Ishikawa (cell line): ENCODE measurements at regions not wholly inside any gene's neighbourhood (a gene's known extent, or its start where the extent isn't known, plus 50 kb on each side); places are given as distances from the start of the nearest gene placed in this dataset.

Experiments
- CEBPB ChIP-seq: IDR thresholded peaks from 2 replicates; pipeline ENCODE4 v1.6.1; 2012
- CREB1 ChIP-seq: IDR thresholded peaks from 2 replicates; pipeline ENCODE4 v1.6.1; 2012; ENCODE audit warnings: low read depth
- EGR1 ChIP-seq: IDR thresholded peaks from 2 replicates; pipeline ENCODE4 v1.6.1; 2012
- EP300 ChIP-seq: IDR thresholded peaks from 2 replicates; pipeline ENCODE4 v1.6.1; 2012; ENCODE audit warnings: borderline replicate concordance
- FOXM1 ChIP-seq: IDR thresholded peaks from 2 replicates; pipeline ENCODE4 v1.6.1; 2012; ENCODE audit warnings: low read depth, borderline replicate concordance
- MAX ChIP-seq: IDR thresholded peaks from 2 replicates; pipeline ENCODE4 v1.6.1; 2012
- NFIC ChIP-seq: IDR thresholded peaks from 2 replicates; pipeline ENCODE4 v1.6.1; 2012
- RAD21 ChIP-seq: IDR thresholded peaks from 2 replicates; pipeline ENCODE4 v1.6.1; 2012; ENCODE audit warnings: low read depth
- REST ChIP-seq: IDR thresholded peaks from 2 replicates; pipeline ENCODE4 v1.6.1; 2012; ENCODE audit warnings: low read depth, mild to moderate bottlenecking
- TAF1 ChIP-seq: IDR thresholded peaks from 2 replicates; pipeline ENCODE4 v1.6.1; 2012; ENCODE audit warnings: low read depth, mild to moderate bottlenecking
- TCF12 ChIP-seq: IDR thresholded peaks from 2 replicates; pipeline ENCODE4 v1.6.1; 2012; ENCODE audit warnings: low read depth
- TEAD4 ChIP-seq: IDR thresholded peaks from 2 replicates; pipeline ENCODE4 v1.6.1; 2012
- YY1 ChIP-seq: IDR thresholded peaks from 2 replicates; pipeline ENCODE4 v1.6.1; 2012; ENCODE audit warnings: low read depth
- ZBTB7A ChIP-seq: IDR thresholded peaks from 2 replicates; pipeline ENCODE4 v1.6.1; 2012; ENCODE audit warnings: low read depth
- TF ChIP-seq, protein P1 (sequence below): IDR thresholded peaks from 2 replicates; pipeline ENCODE4 v1.6.1; 2012

- TF ChIP-seq, protein P1, sequence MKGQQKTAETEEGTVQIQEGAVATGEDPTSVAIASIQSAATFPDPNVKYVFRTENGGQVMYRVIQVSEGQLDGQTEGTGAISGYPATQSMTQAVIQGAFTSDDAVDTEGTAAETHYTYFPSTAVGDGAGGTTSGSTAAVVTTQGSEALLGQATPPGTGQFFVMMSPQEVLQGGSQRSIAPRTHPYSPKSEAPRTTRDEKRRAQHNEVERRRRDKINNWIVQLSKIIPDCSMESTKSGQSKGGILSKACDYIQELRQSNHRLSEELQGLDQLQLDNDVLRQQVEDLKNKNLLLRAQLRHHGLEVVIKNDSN, result no peak
- TF ChIP-seq TCF12 (no peak), ZBTB7A (no peak), TEAD4 (no peak), TAF1 (no peak), MAX (no peak), EP300 (no peak)
These were observed 229.5 kb downstream of the NKX6-1 start for GRCh38 chr4:84269536-84270044.

DNA sequence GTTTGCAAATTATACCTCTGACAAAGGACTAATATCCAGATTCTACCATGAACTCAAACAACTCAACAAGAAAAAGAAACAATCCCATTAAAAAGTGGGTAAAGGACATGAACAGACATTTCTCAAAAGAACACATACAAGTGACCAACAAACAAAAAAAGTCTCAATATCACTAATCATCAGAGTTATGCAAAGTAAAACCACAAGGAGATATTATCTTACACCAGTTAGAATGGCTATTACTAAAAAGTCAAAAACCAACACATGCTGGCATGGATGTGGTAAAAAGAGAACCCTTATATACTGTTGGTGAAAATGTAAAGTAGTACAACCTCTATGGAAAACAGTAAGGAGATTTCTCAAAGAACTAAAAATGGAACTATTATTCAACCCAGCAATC lies 234.4 kb downstream of the NKX6-1 start:
- no peak for TF ChIP-seq EP300
- no peak for TF ChIP-seq FOXM1
- no peak for TF ChIP-seq ZBTB7A
- no peak for TF ChIP-seq CREB1
- no peak for TF ChIP-seq TAF1
- TF ChIP-seq EGR1, result no peak
- no peak for TF ChIP-seq NFIC
- TF ChIP-seq TCF12, result no peak

GRCh38 chr4:84263415-84263814 lies 235.7 kb downstream of the NKX6-1 start:
- TF ChIP-seq TCF12 (no peak), NFIC (no peak), TEAD4 (no peak), ZBTB7A (no peak), CREB1 (no peak), CEBPB (no peak), FOXM1 (no peak)

GRCh38 chr4:84260495-84260894 lies 238.6 kb downstream of the NKX6-1 start:
- TF ChIP-seq RAD21 (no peak), EGR1 (no peak), TCF12 (no peak), NFIC (no peak), TAF1 (no peak), TEAD4 (no peak), FOXM1 (no peak), CEBPB (no peak), YY1 (no peak), MAX (no peak), ZBTB7A (no peak), EP300 (no peak), CREB1 (no peak), REST (no peak)
- TF ChIP-seq, protein P1, result no peak

- TF ChIP-seq EP300, result no peak
- TF ChIP-seq RAD21, result peak; percentile 85
- no peak for TF ChIP-seq TCF12
- TF ChIP-seq MAX, result no peak
- no peak for TF ChIP-seq FOXM1
- no peak for TF ChIP-seq YY1
- TF ChIP-seq, protein P1, result no peak
These were observed 239.9 kb downstream of the NKX6-1 start for GRCh38 chr4:84258905-84259830.

- no peak for TF ChIP-seq CREB1
These were observed 244.6 kb downstream of the NKX6-1 start for GRCh38 chr4:84254537-84254936.

DNA sequence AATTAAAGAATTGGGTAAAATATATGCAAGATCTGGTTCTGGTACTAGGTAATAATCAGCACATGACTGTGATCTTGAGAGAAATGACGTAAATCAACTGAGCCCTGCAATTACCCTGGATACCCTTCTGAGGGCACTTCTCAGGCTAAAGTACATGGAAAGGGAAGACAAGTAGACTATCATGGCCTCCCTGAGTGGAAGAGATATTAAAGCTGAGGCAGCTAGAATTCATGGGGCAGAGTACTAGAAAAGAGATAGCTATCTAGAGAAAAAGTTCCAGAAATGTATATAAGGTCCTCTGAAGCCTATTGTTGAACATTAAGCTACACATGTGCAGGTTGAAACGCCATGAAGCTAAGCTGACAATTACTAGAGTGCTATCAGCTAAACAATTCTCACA lies 249.6 kb downstream of the NKX6-1 start:
- TF ChIP-seq TCF12, result no peak
- TF ChIP-seq YY1, result no peak
- TF ChIP-seq CEBPB, result no peak
- TF ChIP-seq TEAD4, result no peak
- TF ChIP-seq EGR1, result no peak
- TF ChIP-seq FOXM1, result no peak
- no peak for TF ChIP-seq RAD21
- TF ChIP-seq CREB1, result no peak
- no peak for TF ChIP-seq ZBTB7A
- no peak for TF ChIP-seq EP300
- TF ChIP-seq, protein P1, result no peak
- TF ChIP-seq REST, result no peak
- no peak for TF ChIP-seq TAF1
- TF ChIP-seq NFIC, result no peak
- no peak for TF ChIP-seq MAX
